Fibroblast of lung (primary cell): ENCODE measurements at regions not wholly inside any gene's neighbourhood (a gene's known extent, or its start where the extent isn't known, plus 50 kb on each side); places are given as distances from the start of the nearest gene placed in this dataset.

Experiments used
- CTCF ChIP-seq, 2 donors: IDR thresholded peaks in 1 of 2; conservative IDR thresholded peaks in 1 of 2; 1 replicate in 1 of 2; 2 replicates in 1 of 2; pipeline ENCODE4 v1.5.1; 2011 to 2012; ENCODE audit warnings: low read length in 2 of 2, control low read depth in 1 of 2, inconsistent platforms in 1 of 2, low read depth in 1 of 2, mild to moderate bottlenecking in 1 of 2
- EZH2 ChIP-seq: IDR thresholded peaks from 2 replicates; pipeline ENCODE4 v1.5.1; 2012; ENCODE audit warnings: low read length, control low read depth, mild to moderate bottlenecking; ENCODE audit errors: missing control alignments

DNA sequence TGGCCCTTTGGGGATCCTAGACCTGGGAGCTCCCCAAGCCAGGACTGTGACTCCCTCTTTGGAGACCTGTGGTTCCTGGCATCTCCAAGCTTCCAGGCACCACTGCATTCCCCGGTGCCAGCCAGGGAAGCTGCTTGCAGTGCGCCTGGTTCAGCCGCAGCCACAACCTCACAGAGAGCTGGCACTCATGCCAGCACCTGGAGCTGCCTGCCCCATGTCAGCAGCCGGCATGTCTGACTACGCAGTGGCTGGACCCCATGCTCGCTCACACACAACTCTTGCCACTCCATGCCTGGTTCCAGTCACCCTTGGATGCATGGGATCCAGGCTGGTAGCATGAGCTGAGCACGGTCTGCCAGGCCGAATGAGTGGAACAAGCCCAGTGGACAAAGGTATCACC is 426.6 kb downstream of the LRRIQ3 start:
- TF ChIP-seq CTCF (conservative IDR thresholded peaks at IDR 0.05 in 1 of 2, IDR thresholded peaks at IDR 0.05 in 1 of 2; ENCODE audit: low read depth in 1 of 2, low read length in 2 of 2) (no peak), EZH2 (no peak)
